Heart left ventricle (tissue), 13 donors: ENCODE measurements at regions not wholly inside any gene's neighbourhood (a gene's known extent, or its start where the extent isn't known, plus 50 kb on each side); places are given as distances from the start of the nearest gene placed in this dataset.

Experiments used
- CTCF ChIP-seq, 12 donors: fragments of 200-600 bp; sonication (generic) in 4 of 12; IDR thresholded peaks; one replicate each; pipeline versions ENCODE4 v1.5.0 to v1.8.0; 2018 to 2022; ENCODE audit warnings: antibody characterized with exemption in 12 of 12, mild to moderate bottlenecking in 5 of 12
- POLR2A ChIP-seq, 2 donors: fragments of 450-650 bp; IDR thresholded peaks; one replicate each; pipeline ENCODE4 v1.6.1; 2017; ENCODE audit warnings: antibody characterized with exemption in 2 of 2, mild to moderate bottlenecking in 2 of 2, moderate library complexity in 2 of 2
- donor health status: ischemic (EF 13 %, LVEDD 7.1; RV severe dilation, severe dysfunction).
- donor health status: DM: no; HTN: yes; CAD: no.
- donor health status: DM: no; HTN: no; CAD: no.
- donor health status: ischemic (EF 25% LVEDD 6.9; RV normal size, moderate dysfunction).
- donor health status: ischemic (EF 25% LVEDD 5.7; RV mildly dilated, moderate dysfunction).
- donor health status: ischemic (EF 35%, LVEDD 5.7; RV mildly dilated, moderate dysfunction).
- donor health status: nonischemic (EF 11% LVEDD 7.7; RV severe dilation, severe dysfunction).
- donor health status: DM: yes; HTN: yes; CAD: no.
- donor health status: PGD.
- donor health status: ischemic (EF 29% LVEDD 5.4; RV normal size, mild dysfunction).
- donor health status: nonischemic (EF 23%, LVEDD 6.1; RV moderate dilation, normal function).

GRCh38 chr21:27202301-27202700 is 235.4 kb upstream of the ADAMTS5 start:
- TF ChIP-seq POLR2A (IDR thresholded peaks at IDR 0.05) (no peak), CTCF (IDR thresholded peaks at IDR 0.05) (no peak)
